Ovary (tissue), 7 donors: ENCODE measurements at regions not wholly inside any gene's neighbourhood (a gene's known extent, or its start where the extent isn't known, plus 50 kb on each side); places are given as distances from the start of the nearest gene placed in this dataset.

Experiments used
- DNase-seq, 5 donors: peaks; one replicate each; pipeline ENCODE4 v3.0.0-alpha.2; 2019 to 2020
- H3K27ac ChIP-seq, 2 donors: fragments of 200-600 bp; one replicate each; pipeline versions ENCODE4 v1.5.1 to v1.8.0; 2019 to 2022
- H3K27me3 ChIP-seq: fragments of 200-600 bp; one replicate; pipeline ENCODE4 v1.8.0; 2022
- H3K36me3 ChIP-seq: fragments of 200-600 bp; sonication (generic); one replicate; pipeline ENCODE4 v1.5.1; 2019
- H3K4me1 ChIP-seq: one replicate; pipeline ENCODE4 v1.8.1; 2013; ENCODE audit warnings: mild to moderate bottlenecking, moderate library complexity; ENCODE audit not compliant: insufficient read depth
- H3K4me3 ChIP-seq: fragments of 200-600 bp; sonication (generic); one replicate; pipeline ENCODE4 v1.5.1; 2017
- H3K9me3 ChIP-seq, 2 donors: fragments of 200-600 bp in 1 of 2; sonication (generic) in 1 of 2; one replicate each; pipeline versions ENCODE4 v1.5.1 to v1.8.1; 2013 to 2019; ENCODE audit warnings: mild to moderate bottlenecking in 1 of 2, moderate library complexity in 1 of 2
- CTCF ChIP-seq, 3 donors: fragments of 450-650 bp in 2 of 3; fragments of 200-600 bp in 1 of 3; IDR thresholded peaks; one replicate each; pipeline versions ENCODE4 v1.5.1 to v1.8.0; 2016 to 2022; ENCODE audit warnings: antibody characterized with exemption in 3 of 3, mild to moderate bottlenecking in 1 of 3
- EP300 ChIP-seq: sonication (generic); formaldehyde crosslinking; IDR thresholded peaks from one replicate; pipeline ENCODE4 v1.6.1; 2017; ENCODE audit warnings: antibody characterized with exemption
- POLR2A ChIP-seq: fragments of 450-650 bp; IDR thresholded peaks from one replicate; pipeline ENCODE4 v1.6.1; 2017; ENCODE audit warnings: antibody characterized with exemption, mild to moderate bottlenecking, moderate library complexity
- WGBS, 3 donors: extraction: QIAGEN DNeasy Blood & Tissue Kit in 1 of 3; methylation state at CpG; one replicate each; pipeline versions ENCODE4 v1.1.5 to v1.1.7; 2013 to 2017; 5-methylcytosine and 5-hydroxymethylcytosine counted together
- intact Hi-C, 4 donors: fragments of 100-400 bp; cut with DNase I; formaldehyde crosslinking; loops; one replicate each; pipeline versions ENCODE4 v1.11.0 to v1.15.1; 2022 to 2023
- donor health status: DM: no; HTN: no; CAD: no; lungs with moderate emphysema.
- donor health status: DM: no; HTN: no; CAD: no.
- donor health status: Bipolar disorder and iron deficiency.
- donor health status: DM: no; HTN: no; CAD: no.
- donor health status: DM: yes; HTN: yes; CAD: no.

- Histone ChIP-seq H3K36me3 (no peaks in the 10 kb centered on the region), H3K27ac (no peak overlapping the region), H3K27me3 (no peaks in the 10 kb centered on the region), H3K4me1 (peaks cover 2% of the 10 kb centered on the region), H3K9me3 (no peaks in the 10 kb centered on the region), H3K4me3 (no peak overlapping the region)
- 63 to 80% (median 75%) methylated on average over 2 of the region's 2 CpGs for WGBS, 3 donors
- DNase-seq, result no peak
- intact Hi-C loops, result no loop called here
- TF ChIP-seq POLR2A (no peak), EP300 (no peak), CTCF (IDR thresholded peaks at IDR 0.05) (no peak)
Measured at GRCh38 chr9:87127978-87128614, 180.8 kb upstream of the GAS1 start.

DNA sequence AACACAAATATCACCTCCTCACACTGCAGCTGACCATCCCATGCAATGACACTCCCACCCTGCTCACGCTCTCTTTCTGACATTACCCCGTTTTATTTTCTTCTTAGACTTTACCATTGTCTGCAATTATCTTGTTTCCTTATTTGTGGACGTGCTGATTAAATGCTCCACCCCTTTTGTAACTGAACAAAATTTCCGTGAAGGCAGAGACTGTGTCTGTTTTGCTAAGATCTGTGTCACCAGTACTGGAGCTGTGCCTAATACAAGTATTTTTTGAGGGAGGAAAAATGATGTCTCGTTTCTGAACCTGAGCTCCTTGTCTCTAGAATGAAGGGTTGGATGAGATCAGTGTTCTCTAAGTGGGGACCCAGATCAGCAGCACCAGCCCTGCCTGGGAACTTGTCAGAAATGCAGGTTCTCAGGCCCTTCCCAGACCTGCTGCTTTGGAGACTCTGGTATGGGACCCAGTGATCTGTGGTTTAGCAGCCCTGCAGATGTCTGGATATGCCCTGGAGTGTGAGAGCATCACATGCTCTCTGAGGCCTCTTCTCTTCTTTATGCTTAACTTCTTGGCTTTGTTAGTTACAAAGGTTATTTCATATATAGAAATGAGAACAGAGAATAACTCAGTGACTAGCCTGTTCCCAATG is 181.7 kb upstream of the GAS1 start:
- TF ChIP-seq CTCF (IDR thresholded peaks at IDR 0.05) (no peak), EP300 (no peak), POLR2A (no peak)
- Histone ChIP-seq H3K4me3 (no peak overlapping the region), H3K36me3 (no peaks in the 10 kb centered on the region), H3K4me1 (no peaks in the 10 kb centered on the region), H3K9me3 (no peaks in the 10 kb centered on the region), H3K27ac (no peak overlapping the region), H3K27me3 (no peaks in the 10 kb centered on the region)
- intact Hi-C loops, result no loop called here
- 72 to 79% (median 78%) methylated on average over 5 of the region's 5 CpGs for WGBS, 3 donors
- DNase-seq, result no peak

GRCh38 chr9:87135074-87135473 is 187.8 kb upstream of the GAS1 start:
- no peak for DNase-seq
- H3K4me1 ChIP-seq, result no peaks in the 10 kb centered on the region
- intact Hi-C loops, result no loop called here
- no peak overlapping the region for H3K4me3 ChIP-seq
- TF ChIP-seq POLR2A (no peak), CTCF (IDR thresholded peaks at IDR 0.05) (no peak), EP300 (no peak)
- WGBS, 3 donors, result 95 to 99% (median 96%) methylated on average over 2 of the region's 2 CpGs
- no peaks in the 10 kb centered on the region for H3K27me3 ChIP-seq
- H3K36me3 ChIP-seq, result no peaks in the 10 kb centered on the region
- H3K9me3 ChIP-seq, result no peaks in the 10 kb centered on the region
- H3K27ac ChIP-seq, result no peak overlapping the region

- DNase-seq, result no peak
- no peaks in the 10 kb centered on the region for H3K4me1 ChIP-seq
- H3K4me3 ChIP-seq, result no peak overlapping the region
- no peaks in the 10 kb centered on the region for H3K27me3 ChIP-seq
- no peaks in the 10 kb centered on the region for H3K9me3 ChIP-seq
- 38 to 41% (median 39%) methylated on average over 4 of the region's 4 CpGs for WGBS, 3 donors
- H3K36me3 ChIP-seq, result no peaks in the 10 kb centered on the region
- no peak for TF ChIP-seq CTCF (IDR thresholded peaks at IDR 0.05)
- TF ChIP-seq POLR2A, result no peak
- TF ChIP-seq EP300, result no peak
- intact Hi-C loops, result no loop called here
- H3K27ac ChIP-seq, result no peak overlapping the region
Measured at GRCh38 chr9:87137718-87138117, 190.4 kb upstream of the GAS1 start.
